Spleen (tissue), 7 donors: ENCODE measurements at regions not wholly inside any gene's neighbourhood (a gene's known extent, or its start where the extent isn't known, plus 50 kb on each side); places are given as distances from the start of the nearest gene placed in this dataset.

Experiments used
- CTCF ChIP-seq, 11 experiments: fragments of 200-600 bp in 7 of 11; fragments of 450-650 bp in 4 of 11; sonication (generic) in 4 of 11; IDR thresholded peaks in 8 of 11; conservative IDR thresholded peaks in 3 of 11; 1 replicate in 7 of 11; 2 replicates in 4 of 11; pipeline versions ENCODE4 v1.4.0 to v1.8.0; 2016 to 2021; ENCODE audit warnings: antibody characterized with exemption in 11 of 11, inconsistent platforms in 4 of 11, mild to moderate bottlenecking in 1 of 11
- POLR2A ChIP-seq, 3 donors: fragments of 450-650 bp; IDR thresholded peaks; one replicate each; pipeline ENCODE4 v1.5.1; 2017; ENCODE audit warnings: antibody characterized with exemption in 3 of 3, mild to moderate bottlenecking in 1 of 3
- POLR2AphosphoS5 ChIP-seq, 3 donors: sonication (generic); formaldehyde crosslinking; IDR thresholded peaks; one replicate each; pipeline ENCODE4 v1.5.1; 2017; ENCODE audit warnings: antibody characterized with exemption in 3 of 3
- donor health status: DM: no; HTN: no; CAD: no; lungs with moderate emphysema.
- donor health status: DM: no; HTN: no; CAD: no.
- donor health status: DM: no; HTN: no; CAD: no.

- TF ChIP-seq CTCF (IDR thresholded peaks at IDR 0.05 in 8 of 11, conservative IDR thresholded peaks at IDR 0.05 in 3 of 11) (no peak), POLR2A (IDR thresholded peaks at IDR 0.05) (no peak), POLR2AphosphoS5 (IDR thresholded peaks at IDR 0.05) (no peak)
Measured at GRCh38 chrX:15014281-15014680, 141.1 kb downstream of the MOSPD2 start.
